ENCODE measurements at regions not wholly inside any gene's neighbourhood (a gene's known extent, or its start where the extent isn't known, plus 50 kb on each side); places are given as distances from the start of the nearest gene placed in this dataset.

GRCh38 chr4:100130964-100131363, 59.3 kb downstream of the DDIT4L start:
- ChIA-PET POLR2A (no interaction called here), CTCF (no interaction called here)
- TF ChIP-seq ARNT (IDR thresholded peaks at IDR 0.05) (no peak), NFRKB (IDR thresholded peaks at IDR 0.05) (no peak)
- DNase-seq (ENCODE audit: extremely low spot score) = no peak

GRCh38 chr4:100130491-100130890, 59.8 kb downstream of the DDIT4L start:
- TF ChIP-seq FOXK2 (IDR thresholded peaks at IDR 0.05) (no peak), SUZ12 (IDR thresholded peaks at IDR 0.05) (no peak), SP1 (IDR thresholded peaks at IDR 0.05) (no peak), CTBP1 (IDR thresholded peaks at IDR 0.05; ENCODE audit: borderline replicate concordance) (no peak), ARNT (IDR thresholded peaks at IDR 0.05) (no peak), L3MBTL2 (conservative IDR thresholded peaks at IDR 0.05) (no peak), TARDBP (IDR thresholded peaks at IDR 0.05) (no peak), FOXA1 (IDR thresholded peaks at IDR 0.05) (no peak)
- ChIA-PET POLR2A (no interaction called here), CTCF (no interaction called here)
- DNase-seq (ENCODE audit: extremely low spot score) = no peak

- no peak for DNase-seq (ENCODE audit: extremely low spot score)
- ChIA-PET CTCF (no interaction called here), POLR2A (no interaction called here)
- TF ChIP-seq ELF4 (IDR thresholded peaks at IDR 0.05) (peak; percentile 58; the same call in 1 of the 2 replicates), ARNT (IDR thresholded peaks at IDR 0.05) (no peak)
Measured at GRCh38 chr4:100129774-100130173, 60.5 kb downstream of the DDIT4L start.

- DNase-seq (ENCODE audit: extremely low spot score) = no peak
- ChIA-PET POLR2A (no interaction called here), CTCF (no interaction called here)
- TF ChIP-seq LEF1 (IDR thresholded peaks at IDR 0.05; ENCODE audit: borderline replicate concordance) = no peak
- TF ChIP-seq L3MBTL2 (conservative IDR thresholded peaks at IDR 0.05) = no peak
- no peak for TF ChIP-seq FOXA1 (IDR thresholded peaks at IDR 0.05)
- TF ChIP-seq NFRKB (IDR thresholded peaks at IDR 0.05) = no peak
- no peak for TF ChIP-seq HDGF (IDR thresholded peaks at IDR 0.05; ENCODE audit: borderline replicate concordance)
- TF ChIP-seq BHLHE40 (IDR thresholded peaks at IDR 0.05; ENCODE audit: borderline replicate concordance) = no peak
- TF ChIP-seq FOXM1 (IDR thresholded peaks at IDR 0.05; ENCODE audit: borderline replicate concordance) = no peak
- no peak for TF ChIP-seq ARNT (IDR thresholded peaks at IDR 0.05)
Measured at GRCh38 chr4:100128338-100128737, 61.9 kb downstream of the DDIT4L start.

GRCh38 chr4:100124715-100125114, 65.6 kb downstream of the DDIT4L start:
- POLR2A ChIA-PET = no interaction called here
- DNase-seq (ENCODE audit: extremely low spot score) = no peak
- TF ChIP-seq HDGF (IDR thresholded peaks at IDR 0.05; ENCODE audit: borderline replicate concordance) = no peak
- TF ChIP-seq L3MBTL2 (conservative IDR thresholded peaks at IDR 0.05) = no peak
- TF ChIP-seq NFRKB (IDR thresholded peaks at IDR 0.05) = no peak
- no peak for TF ChIP-seq PKNOX1 (IDR thresholded peaks at IDR 0.05)
- no peak for TF ChIP-seq ZNF384 (IDR thresholded peaks at IDR 0.05)
- no peak for TF ChIP-seq ELF4 (IDR thresholded peaks at IDR 0.05)
- TF ChIP-seq SP1 (IDR thresholded peaks at IDR 0.05) = no peak
- TF ChIP-seq BHLHE40 (IDR thresholded peaks at IDR 0.05; ENCODE audit: borderline replicate concordance) = no peak
- TF ChIP-seq ARNT (IDR thresholded peaks at IDR 0.05) = no peak
- CTCF ChIA-PET = interaction anchor here (0.5 kb wide), 1 partner anchor 200 kb away, joined by 3 read pairs; no protein-coding TSS in a partner anchor

GRCh38 chr4:100118181-100118580, 72.1 kb downstream of the DDIT4L start:
- CTCF ChIA-PET = no interaction called here
- POLR2A ChIA-PET = no interaction called here
- TF ChIP-seq CTBP1 (IDR thresholded peaks at IDR 0.05; ENCODE audit: borderline replicate concordance) (no peak), ARNT (IDR thresholded peaks at IDR 0.05) (no peak), SP1 (IDR thresholded peaks at IDR 0.05) (no peak)
- DNase-seq (ENCODE audit: extremely low spot score) = no peak

GRCh38 chr4:100117750-100118149, 72.5 kb downstream of the DDIT4L start:
- no peak for DNase-seq (ENCODE audit: extremely low spot score)
- POLR2A ChIA-PET = no interaction called here
- no peak for TF ChIP-seq LEF1 (IDR thresholded peaks at IDR 0.05; ENCODE audit: borderline replicate concordance)
- no peak for TF ChIP-seq TARDBP (IDR thresholded peaks at IDR 0.05)
- CTCF ChIA-PET = no interaction called here

- TF ChIP-seq ARNT (IDR thresholded peaks at IDR 0.05) (no peak), BHLHE40 (IDR thresholded peaks at IDR 0.05; ENCODE audit: borderline replicate concordance) (no peak), SP1 (IDR thresholded peaks at IDR 0.05) (no peak), L3MBTL2 (conservative IDR thresholded peaks at IDR 0.05) (no peak), FOXM1 (IDR thresholded peaks at IDR 0.05; ENCODE audit: borderline replicate concordance) (no peak)
- CTCF ChIA-PET = no interaction called here
- POLR2A ChIA-PET = no interaction called here
- no peak for DNase-seq (ENCODE audit: extremely low spot score)
Measured at GRCh38 chr4:100114909-100115308, 75.4 kb downstream of the DDIT4L start.

- ChIA-PET CTCF (no interaction called here), POLR2A (no interaction called here)
- TF ChIP-seq SUZ12 (IDR thresholded peaks at IDR 0.05) (no peak), SP1 (IDR thresholded peaks at IDR 0.05) (no peak), BHLHE40 (IDR thresholded peaks at IDR 0.05; ENCODE audit: borderline replicate concordance) (no peak), ZNF384 (IDR thresholded peaks at IDR 0.05) (no peak), ARNT (IDR thresholded peaks at IDR 0.05) (no peak), L3MBTL2 (conservative IDR thresholded peaks at IDR 0.05) (no peak), HDGF (IDR thresholded peaks at IDR 0.05; ENCODE audit: borderline replicate concordance) (no peak), FOXA1 (IDR thresholded peaks at IDR 0.05) (no peak), CTBP1 (IDR thresholded peaks at IDR 0.05; ENCODE audit: borderline replicate concordance) (no peak)
- no peak for DNase-seq (ENCODE audit: extremely low spot score)
Measured at GRCh38 chr4:100113732-100114131, 76.5 kb downstream of the DDIT4L start.

Data from HEK293T (cell line).